Heart right ventricle (tissue), 16 donors: ENCODE measurements at regions not wholly inside any gene's neighbourhood (a gene's known extent, or its start where the extent isn't known, plus 50 kb on each side); places are given as distances from the start of the nearest gene placed in this dataset.
A peak's percentile ranks its signal among the peaks of the same experiment; 100 is the strongest.

ENCODE experiments used
- ATAC-seq, 8 donors: fragments of 200-7000 bp; cut with Tn5 transposase; one replicate each; pipeline ENCODE4 v1.9.1; 2020; ENCODE audit warnings: mild to moderate bottlenecking in 8 of 8, moderate library complexity in 8 of 8, moderate number of reproducible peaks in 1 of 8
- DNase-seq, 2 donors: peaks; one replicate each; pipeline ENCODE4 v3.0.0-alpha.2; 2020
- H3K27ac ChIP-seq, 10 donors: fragments of 200-600 bp; sonication (generic) in 2 of 10; one replicate each; pipeline versions ENCODE4 v1.5.0 to v1.8.0; 2020 to 2022; ENCODE audit warnings: mild to moderate bottlenecking in 3 of 10
- H3K27me3 ChIP-seq, 7 donors: fragments of 200-600 bp; one replicate each; pipeline ENCODE4 v1.8.0; 2021 to 2022; ENCODE audit warnings: mild to moderate bottlenecking in 2 of 7
- H3K36me3 ChIP-seq, 9 donors: fragments of 200-600 bp; sonication (generic) in 1 of 9; one replicate each; pipeline versions ENCODE4 v1.5.0 to v1.8.0; 2020 to 2022; ENCODE audit warnings: mild to moderate bottlenecking in 2 of 9
- H3K4me1 ChIP-seq, 9 donors: fragments of 200-600 bp; sonication (generic) in 1 of 9; one replicate each; pipeline versions ENCODE4 v1.5.0 to v1.8.0; 2020 to 2022; ENCODE audit warnings: mild to moderate bottlenecking in 4 of 9
- H3K4me3 ChIP-seq, 10 donors: fragments of 200-600 bp; sonication (generic) in 2 of 10; one replicate each; pipeline versions ENCODE4 v1.5.0 to v1.8.0; 2020 to 2022; ENCODE audit warnings: mild to moderate bottlenecking in 7 of 10, moderate library complexity in 2 of 10
- H3K9me3 ChIP-seq, 11 donors: fragments of 200-600 bp in 10 of 11; sonication (generic) in 2 of 11; one replicate each; pipeline versions ENCODE4 v1.5.0 to v1.8.0; 2013 to 2022; ENCODE audit warnings: mild to moderate bottlenecking in 2 of 11, control low read depth in 1 of 11, moderate library complexity in 1 of 11
- WGBS, 2 donors: extraction: QIAGEN DNeasy Blood & Tissue Kit; methylation state at CpG; one replicate each; pipeline ENCODE4 v1.1.7; 2013; ENCODE audit warnings: inconsistent platforms in 1 of 2; 5-methylcytosine and 5-hydroxymethylcytosine counted together
- intact Hi-C, 10 donors: fragments of 100-400 bp; cut with DNase I; formaldehyde crosslinking; loops; one replicate each; pipeline versions ENCODE4 v1.11.1 to v1.14.2; 2022
- TF ChIP-seq, protein P1 (sequence below), 9 donors: fragments of 200-600 bp; sonication (generic) in 2 of 9; IDR thresholded peaks; one replicate each; pipeline versions ENCODE4 v1.5.0 to v1.8.0; 2021 to 2022; ENCODE audit warnings: antibody characterized with exemption in 9 of 9, mild to moderate bottlenecking in 5 of 9, moderate library complexity in 1 of 9
- donor health status: Arrhythmogenic right ventricular cardiomyopathy.
- donor health status: ischemic (EF 13 %, LVEDD 7.1; RV severe dilation, severe dysfunction).
- donor health status: healthy with polysubstance abuse.
- donor health status: DM: no; HTN: yes; CAD: no.
- donor health status: DM: no; HTN: no; CAD: no.
- donor health status: ischemic (EF 25% LVEDD 6.9; RV normal size, moderate dysfunction).
- donor health status: ischemic (EF 25% LVEDD 5.7; RV mildly dilated, moderate dysfunction).
- donor health status: healthy.
- donor health status: DM: yes; HTN: yes; CAD: no.
- donor health status: Ischemic cardiomyopathy.
- donor health status: ischemic (EF 35%, LVEDD 5.7; RV mildly dilated, moderate dysfunction).
- donor health status: nonischemic (EF 11% LVEDD 7.7; RV severe dilation, severe dysfunction).
- donor health status: DM: yes; HTN: yes; CAD: no.
- donor health status: PGD.
- donor health status: ischemic (EF 29% LVEDD 5.4; RV normal size, mild dysfunction).
- donor health status: nonischemic (EF 23%, LVEDD 6.1; RV moderate dilation, normal function).

DNA sequence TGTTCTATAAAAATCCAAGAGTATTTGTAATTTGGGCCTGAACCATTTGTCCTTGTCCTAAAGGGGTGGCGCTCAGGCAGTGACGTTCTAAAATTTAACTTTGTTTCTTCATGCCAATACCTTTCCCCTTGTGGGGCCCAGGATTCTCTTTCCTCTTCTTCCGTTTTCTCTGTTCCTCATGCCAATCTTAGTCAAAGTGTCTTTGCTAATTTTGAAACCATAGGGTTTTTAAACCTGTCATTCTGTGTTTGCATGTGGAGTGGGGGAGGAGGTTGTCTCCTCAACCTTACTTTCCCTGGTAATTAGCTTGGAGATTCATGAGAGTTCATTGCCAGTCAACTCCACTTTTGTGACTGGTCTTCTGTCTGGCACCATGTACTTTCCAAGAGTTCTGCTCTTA is 337.1 kb downstream of the MAF start:
- Histone ChIP-seq H3K4me3 (no peak overlapping the region), H3K4me1 (peaks cover 3 to 48% (median 13%) of the 10 kb centered on the region in 9 donors), H3K27ac (peak overlapping the region in 8 of 10 donors; percentile 22 to 68 (median 59)), H3K27me3 (peaks cover 0 to 3% (median 0%) of the 10 kb centered on the region in 7 donors), H3K36me3 (no peaks in the 10 kb centered on the region), H3K9me3 (no peaks in the 10 kb centered on the region)
- intact Hi-C loops, result loop anchor here in 3 of 10 donors (5.0 to 10.0 kb wide), 3 partner anchors 331 to 759 kb away; partner anchors contain the start of gene MAF (in 2 of the 3)
- peak in 1 of 8 donors; percentile 8 for ATAC-seq
- TF ChIP-seq, protein P1, sequence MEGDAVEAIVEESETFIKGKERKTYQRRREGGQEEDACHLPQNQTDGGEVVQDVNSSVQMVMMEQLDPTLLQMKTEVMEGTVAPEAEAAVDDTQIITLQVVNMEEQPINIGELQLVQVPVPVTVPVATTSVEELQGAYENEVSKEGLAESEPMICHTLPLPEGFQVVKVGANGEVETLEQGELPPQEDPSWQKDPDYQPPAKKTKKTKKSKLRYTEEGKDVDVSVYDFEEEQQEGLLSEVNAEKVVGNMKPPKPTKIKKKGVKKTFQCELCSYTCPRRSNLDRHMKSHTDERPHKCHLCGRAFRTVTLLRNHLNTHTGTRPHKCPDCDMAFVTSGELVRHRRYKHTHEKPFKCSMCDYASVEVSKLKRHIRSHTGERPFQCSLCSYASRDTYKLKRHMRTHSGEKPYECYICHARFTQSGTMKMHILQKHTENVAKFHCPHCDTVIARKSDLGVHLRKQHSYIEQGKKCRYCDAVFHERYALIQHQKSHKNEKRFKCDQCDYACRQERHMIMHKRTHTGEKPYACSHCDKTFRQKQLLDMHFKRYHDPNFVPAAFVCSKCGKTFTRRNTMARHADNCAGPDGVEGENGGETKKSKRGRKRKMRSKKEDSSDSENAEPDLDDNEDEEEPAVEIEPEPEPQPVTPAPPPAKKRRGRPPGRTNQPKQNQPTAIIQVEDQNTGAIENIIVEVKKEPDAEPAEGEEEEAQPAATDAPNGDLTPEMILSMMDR (IDR thresholded peaks at IDR 0.05), result no peak
- no peak for DNase-seq
- WGBS, 2 donors, result 79 to 85% methylated on average over 3 of the region's 3 CpGs
